NOMO-1 treated with dmso at 0.1 percent for 144 hours (cell line): ENCODE measurements at regions not wholly inside any gene's neighbourhood (a gene's known extent, or its start where the extent isn't known, plus 50 kb on each side); places are given as distances from the start of the nearest gene placed in this dataset.
"Not testable (repeated sequence)": the region's sequence is repeated elsewhere in the genome, so short reads cannot be mapped to it uniquely, and the experiment has no call there.

Experiments
- DNase-seq: peaks from one replicate; lab custom pipeline; 2025; ENCODE audit not compliant: unreplicated experiment; lab: John Stamatoyannopoulos, UW

DNA sequence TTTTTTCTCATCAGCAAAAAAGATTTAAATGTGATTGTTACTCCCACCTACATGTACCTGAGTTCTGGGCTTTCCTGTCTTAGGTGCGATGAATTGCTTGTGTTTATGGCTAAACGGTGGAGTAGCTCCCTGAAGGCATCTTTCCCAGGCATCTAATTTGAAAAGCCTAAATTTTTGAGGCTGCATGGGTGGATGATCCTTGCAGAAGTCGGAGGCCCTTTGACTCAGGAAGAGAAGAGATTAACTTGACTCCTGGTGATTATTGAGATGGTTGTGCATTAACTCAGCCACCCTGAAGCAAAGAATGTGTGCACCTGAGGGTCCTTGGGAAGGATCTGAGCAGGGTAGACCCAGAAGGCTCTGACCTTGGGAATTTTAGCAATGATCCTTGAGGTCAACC is 155.6 kb upstream of the SEMA3C start:
- DNase-seq: no peak

DNA sequence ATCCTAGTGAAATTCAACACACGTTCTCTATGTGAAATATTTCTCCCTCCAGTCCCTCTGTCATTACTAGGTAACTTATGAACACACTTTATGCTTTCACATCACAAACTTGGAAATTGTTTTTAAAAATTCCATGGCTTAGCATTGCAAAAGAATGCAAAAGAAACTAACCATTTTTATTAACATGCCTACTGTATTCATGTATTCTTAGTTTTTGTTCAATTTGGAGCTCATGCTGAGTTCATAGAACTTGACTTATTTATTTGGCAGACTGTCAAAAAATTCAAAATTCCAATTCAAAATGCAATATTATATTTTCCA is 155.0 kb upstream of the SEMA3C start:
- no peak for DNase-seq

- DNase-seq: no peak
These were observed 152.1 kb upstream of the SEMA3C start for GRCh38 chr7:81070956-81071355.

- no peak for DNase-seq
These were observed 147.9 kb upstream of the SEMA3C start for GRCh38 chr7:81066797-81067196.

DNA sequence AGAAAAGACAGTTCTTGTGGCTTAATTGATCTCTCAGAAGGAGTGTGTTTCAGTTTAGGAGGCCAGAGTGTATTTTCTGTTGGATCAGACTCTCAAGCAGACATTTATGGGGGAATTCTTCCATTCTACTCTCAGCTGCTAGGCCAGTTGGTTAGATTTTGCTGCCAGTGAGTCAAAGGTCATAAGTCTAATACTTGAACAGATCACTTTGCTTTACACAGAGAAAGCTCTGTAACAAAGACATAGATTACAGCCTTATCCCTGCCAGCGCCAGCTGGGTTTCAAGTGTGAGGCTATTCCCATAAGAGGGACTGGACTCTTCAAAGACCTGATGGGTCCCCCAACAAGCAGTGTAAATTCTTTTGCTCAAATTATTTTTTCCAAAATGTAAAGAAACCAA is 145.6 kb upstream of the SEMA3C start:
- DNase-seq: no peak

DNA sequence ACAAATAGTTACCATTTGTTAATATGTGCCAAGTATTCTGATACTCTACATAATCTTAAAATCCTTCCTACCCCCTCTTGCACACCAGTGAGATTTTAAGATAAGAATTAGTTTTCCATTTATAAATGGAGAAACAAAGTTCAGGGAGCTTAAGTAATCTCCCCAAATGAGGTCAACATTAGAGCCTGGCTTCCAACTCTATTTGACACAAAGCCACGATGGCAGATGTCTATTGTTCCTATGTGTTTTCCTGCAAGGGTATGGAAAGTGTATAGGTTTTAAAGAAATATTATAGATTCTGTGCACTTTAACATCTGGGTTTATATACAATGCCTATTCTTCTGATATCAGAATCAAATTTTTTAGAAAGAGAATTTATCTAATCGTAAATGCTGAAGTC is 143.9 kb upstream of the SEMA3C start:
- no peak for DNase-seq

- not testable (repeated sequence) for DNase-seq
These were observed 138.6 kb upstream of the SEMA3C start for GRCh38 chr7:81057469-81057868.

DNA sequence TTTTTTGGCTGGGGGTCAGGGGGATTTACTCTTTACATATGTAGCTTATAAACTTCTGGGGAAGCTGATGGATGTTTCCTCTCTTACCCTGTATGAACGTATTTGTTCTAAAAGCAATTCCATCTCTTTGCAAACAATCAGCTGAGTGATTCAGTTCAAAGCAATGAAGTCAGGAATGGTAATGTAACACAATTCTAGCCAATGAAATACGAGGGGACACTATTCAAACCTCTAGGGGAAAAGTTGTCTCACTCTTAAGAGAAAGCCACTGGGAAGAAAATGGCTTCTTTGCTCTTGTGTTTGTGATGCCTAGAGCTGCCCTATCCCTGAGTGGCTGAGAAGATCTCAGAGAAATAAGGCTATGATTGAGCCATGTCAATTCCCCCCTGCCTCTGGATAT is 134.8 kb upstream of the SEMA3C start:
- no peak for DNase-seq

- DNase-seq: no peak
These were observed 133.1 kb upstream of the SEMA3C start for GRCh38 chr7:81051811-81052413.

- DNase-seq: no peak
These were observed 126.7 kb upstream of the SEMA3C start for GRCh38 chr7:81045491-81046030.

DNA sequence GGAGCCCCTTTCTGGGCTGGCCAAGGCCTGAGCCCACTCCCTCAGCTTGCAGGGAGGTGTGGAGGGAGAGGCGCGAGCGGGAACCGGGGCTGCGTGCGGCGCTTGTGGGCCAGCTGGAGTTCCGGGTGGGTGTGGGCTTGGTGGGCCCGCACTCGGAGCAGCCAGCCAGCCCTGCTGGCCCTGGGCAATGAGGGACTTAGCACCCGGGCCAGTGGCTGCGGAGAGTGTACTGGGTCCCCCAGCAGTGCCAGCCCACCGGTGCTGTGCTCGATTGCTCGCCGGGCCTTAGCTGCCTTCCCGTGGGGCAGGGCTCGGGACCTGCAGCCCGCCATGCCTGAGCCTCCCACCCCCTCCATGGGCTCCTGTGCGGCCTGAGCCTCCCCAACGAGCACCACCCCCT is 123.8 kb upstream of the SEMA3C start:
- DNase-seq: not testable (repeated sequence)

DNA sequence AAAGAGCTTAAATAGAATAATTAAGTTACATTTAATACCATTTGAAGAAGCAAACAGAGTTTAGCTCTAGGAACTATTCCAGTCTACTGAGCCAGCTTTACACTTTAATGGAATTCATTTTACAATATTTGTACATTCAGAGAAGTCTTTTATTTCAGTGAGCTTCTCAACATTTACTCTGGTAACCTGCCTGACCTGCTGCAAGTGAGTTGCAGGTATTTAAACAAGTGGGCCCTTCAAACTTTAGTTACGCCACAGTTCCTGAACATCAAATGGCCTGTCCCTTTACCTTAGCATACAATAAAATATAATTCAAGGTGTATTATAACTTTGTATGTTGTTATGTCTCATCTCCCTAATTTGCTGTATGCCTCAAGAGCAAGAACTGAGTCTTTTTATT is 121.6 kb upstream of the SEMA3C start:
- DNase-seq: no peak

GRCh38 chr7:81036871-81037270 is 118.0 kb upstream of the SEMA3C start:
- DNase-seq: no peak

- no peak for DNase-seq
These were observed 117.2 kb upstream of the SEMA3C start for GRCh38 chr7:81036057-81036456.

GRCh38 chr7:81031996-81032395 is 113.1 kb upstream of the SEMA3C start:
- no peak for DNase-seq

- no peak for DNase-seq
These were observed 112.4 kb upstream of the SEMA3C start for GRCh38 chr7:81031243-81031642.

GRCh38 chr7:81030472-81030871 is 111.6 kb upstream of the SEMA3C start:
- no peak for DNase-seq

GRCh38 chr7:81029511-81029910 is 110.7 kb upstream of the SEMA3C start:
- no peak for DNase-seq

GRCh38 chr7:81025360-81025759 is 106.5 kb upstream of the SEMA3C start:
- no peak for DNase-seq

GRCh38 chr7:81014908-81015307 is 96.1 kb upstream of the SEMA3C start:
- DNase-seq: no peak

DNA sequence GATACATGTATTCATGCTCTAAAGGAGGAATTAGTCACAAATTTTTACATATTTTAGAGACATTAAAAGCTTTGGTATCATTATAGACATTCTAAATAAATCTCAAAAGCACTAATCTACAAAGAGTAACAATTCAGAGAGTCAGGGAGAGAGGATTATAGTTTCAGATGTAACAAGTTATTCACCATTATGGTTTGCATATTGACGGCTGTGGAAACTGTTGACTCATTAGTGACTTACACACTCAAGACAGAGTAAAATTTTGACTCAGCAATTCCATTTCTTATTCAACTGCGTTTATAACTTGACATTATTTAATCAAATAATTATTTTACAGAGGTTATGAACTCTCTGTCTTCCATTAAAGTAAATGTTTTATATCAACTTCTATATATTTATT is 95.4 kb upstream of the SEMA3C start:
- no peak for DNase-seq

- no peak for DNase-seq
These were observed 94.4 kb upstream of the SEMA3C start for GRCh38 chr7:81013083-81013817.

GRCh38 chr7:81008901-81009300 is 90.0 kb upstream of the SEMA3C start:
- DNase-seq: no peak
